Forelimb muscle (tissue), 1 donor: ENCODE measurements at regions not wholly inside any gene's neighbourhood (a gene's known extent, or its start where the extent isn't known, plus 50 kb on each side); places are given as distances from the start of the nearest gene placed in this dataset.
"Not testable (repeated sequence)": the region's sequence is repeated elsewhere in the genome, so short reads cannot be mapped to it uniquely, and the experiment has no call there.

Experiments used
- DNase-seq: peaks from one replicate; pipeline ENCODE4 v3.0.0-alpha.2; 2013; ENCODE audit warnings: low read depth

DNA sequence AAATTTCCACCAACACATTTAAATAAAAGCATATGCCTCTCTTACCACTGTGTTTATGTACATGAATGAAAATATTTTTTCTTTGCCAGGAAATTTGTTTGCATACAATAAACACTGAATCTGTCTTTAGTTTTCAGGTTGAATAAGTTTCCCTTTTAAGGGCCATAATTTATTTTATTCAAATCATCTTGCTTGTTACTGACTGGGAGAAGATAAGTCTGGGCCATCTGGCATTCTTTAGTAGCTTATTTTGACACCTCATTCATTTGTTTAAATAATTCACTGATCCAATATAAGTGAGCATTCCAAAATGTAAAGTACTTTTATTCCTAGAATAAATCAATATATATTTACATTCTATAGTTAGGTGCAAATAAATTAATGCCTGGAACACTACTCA, 1001.3 kb downstream of the PLOD2 start:
- no peak for DNase-seq

DNA sequence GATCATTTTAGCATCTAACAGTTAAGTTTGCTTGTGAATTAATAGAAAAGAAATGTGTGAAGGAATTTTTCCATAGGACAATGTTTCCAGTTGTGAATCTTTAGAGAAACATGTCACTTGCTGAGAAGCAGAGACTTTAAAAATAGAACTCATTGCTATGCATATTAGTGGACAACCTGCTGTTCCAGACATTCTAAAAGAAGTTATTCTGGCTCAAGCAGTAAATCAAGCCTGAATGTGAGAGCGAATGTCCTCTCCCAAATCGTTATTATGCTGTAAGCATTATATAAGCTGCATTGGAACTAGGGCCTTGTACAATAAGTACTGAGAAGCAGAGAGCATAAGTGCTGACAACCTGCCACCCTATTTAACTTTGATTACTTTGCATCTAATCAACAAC, 990.9 kb downstream of the PLOD2 start:
- no peak for DNase-seq

DNA sequence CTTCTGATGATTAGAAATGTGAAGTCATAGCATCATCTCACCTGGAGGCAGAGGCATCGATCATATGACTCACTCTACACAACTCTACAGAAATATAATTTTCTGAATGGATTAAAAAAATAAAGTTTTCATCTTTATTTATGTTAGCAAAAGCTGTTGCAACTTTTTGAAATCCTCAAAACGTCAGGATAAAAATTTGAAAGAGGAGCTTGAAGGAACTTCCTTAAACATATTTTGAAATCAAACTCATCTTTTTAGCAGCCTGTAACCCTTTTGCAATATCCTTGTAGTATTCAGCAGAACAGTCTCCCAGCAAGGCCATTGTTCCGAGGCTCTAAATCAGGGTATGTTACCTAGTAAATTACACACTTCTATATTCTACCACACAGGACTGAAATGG, 985.4 kb downstream of the PLOD2 start:
- DNase-seq: no peak

DNA sequence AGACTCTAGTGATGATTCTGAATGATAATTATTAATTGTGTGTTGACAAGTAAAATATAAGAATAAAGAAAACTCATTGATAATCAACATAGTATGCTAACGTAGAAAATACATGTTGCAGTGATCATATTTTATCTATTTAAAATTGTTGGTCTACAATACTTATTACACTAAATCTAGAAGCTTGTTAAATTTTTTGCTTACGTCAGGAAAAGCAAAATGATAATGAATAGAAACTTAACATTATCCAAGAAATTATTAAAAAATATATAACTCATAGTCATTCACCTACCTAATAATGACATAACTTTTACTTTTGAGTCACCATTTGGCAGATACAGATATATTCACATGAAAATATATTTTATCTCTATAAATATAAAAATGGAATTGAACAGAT, 984.1 kb downstream of the PLOD2 start:
- no peak for DNase-seq

DNA sequence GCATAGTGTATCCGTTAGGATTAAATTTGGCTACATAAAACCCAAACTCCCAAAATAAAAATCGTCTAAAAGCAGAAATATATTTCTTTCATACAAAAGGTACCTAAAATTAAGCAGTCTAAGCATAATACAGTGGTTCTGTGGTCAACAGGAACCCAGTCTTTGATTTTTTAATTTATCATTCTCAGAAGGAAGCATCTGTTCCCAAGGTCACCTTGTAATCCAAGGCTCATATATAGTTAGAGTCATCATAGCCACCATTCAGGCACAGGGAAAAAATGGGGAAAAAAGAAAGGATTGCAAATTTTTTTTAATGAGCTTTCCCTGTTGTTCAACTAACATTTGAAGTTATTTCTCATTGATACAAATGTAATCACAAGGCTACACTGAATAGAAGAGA, 983.2 kb downstream of the PLOD2 start:
- DNase-seq: no peak

DNA sequence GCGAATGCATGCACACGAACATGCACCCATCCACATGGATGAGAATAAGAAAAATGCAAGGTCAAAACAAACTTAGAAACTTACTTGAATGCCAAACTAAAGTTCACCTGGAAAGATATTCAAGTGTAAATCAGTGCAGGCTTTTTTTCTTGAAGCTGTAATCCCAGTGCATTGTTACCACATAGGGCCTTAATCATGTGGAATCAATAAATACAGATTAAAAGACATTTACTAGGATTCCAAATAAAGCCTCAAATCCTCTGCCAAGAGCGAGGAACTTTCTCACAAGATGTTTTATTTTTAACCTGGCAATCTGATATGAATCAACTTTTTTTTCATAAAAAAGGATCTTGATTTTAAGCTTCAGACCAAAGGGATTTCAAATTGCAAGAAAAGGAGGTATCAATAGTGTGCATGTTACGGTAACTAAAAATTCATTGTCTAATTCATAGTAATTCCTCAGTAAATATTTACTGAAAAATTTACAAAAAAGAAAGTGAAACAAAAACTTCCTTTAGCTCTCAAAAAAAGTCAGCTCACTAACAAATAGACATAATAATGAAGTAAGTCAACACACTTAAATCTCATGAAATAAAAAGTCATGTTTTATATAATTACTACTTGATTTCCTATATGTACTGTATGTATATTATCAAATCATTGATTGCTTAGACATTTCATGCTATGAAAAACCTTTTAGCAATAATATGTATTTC, 978.6 kb downstream of the PLOD2 start:
- DNase-seq: no peak

DNA sequence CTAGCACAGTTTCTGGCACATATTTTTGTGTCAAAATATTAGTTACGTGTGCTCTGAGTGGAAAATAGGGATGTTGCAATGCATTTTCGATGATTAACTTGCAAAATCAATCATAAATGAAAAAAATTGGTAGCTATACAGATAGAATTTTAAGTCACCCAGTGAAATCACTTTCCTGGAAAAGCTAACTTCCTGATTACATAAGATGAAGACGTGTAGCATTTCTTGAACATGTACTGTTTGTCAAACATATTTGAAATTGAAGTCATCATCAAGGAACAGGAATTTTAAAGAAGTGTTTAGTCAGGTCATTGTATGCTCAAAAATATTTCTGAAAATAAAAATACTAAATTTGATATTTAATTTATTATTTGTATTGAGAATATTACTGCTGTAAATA, 977.7 kb downstream of the PLOD2 start:
- DNase-seq: no peak

DNA sequence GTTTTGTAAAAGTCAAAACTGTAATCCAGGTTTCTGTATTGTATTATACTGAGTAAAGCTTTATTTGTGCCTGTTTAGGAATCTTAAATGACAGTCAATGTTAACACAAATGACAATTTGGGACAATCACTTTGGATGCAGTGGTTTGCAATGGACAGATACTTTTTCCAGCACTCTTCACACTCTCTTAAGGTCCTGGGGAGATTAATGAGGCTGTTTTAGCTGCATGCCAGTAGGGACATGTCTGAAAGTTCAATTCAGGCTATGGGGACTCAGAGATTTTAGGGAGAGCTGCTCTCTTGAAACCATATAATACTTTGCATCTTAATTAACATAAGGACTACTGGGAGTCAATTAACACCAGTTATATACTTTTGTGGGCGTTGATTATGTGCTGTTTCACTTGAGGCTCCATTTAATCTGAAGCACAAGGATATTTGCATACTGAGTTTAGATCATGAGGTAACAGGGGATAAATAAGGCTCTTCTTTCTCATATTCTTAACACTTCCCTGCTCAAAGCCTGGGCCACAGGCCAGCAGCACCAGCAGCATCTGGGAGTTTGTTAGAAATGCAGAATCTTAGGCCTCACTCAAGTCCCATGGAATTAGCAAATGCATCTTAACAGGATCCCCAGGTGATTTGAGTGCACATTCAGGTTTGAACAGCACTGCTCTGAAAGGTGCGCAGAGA, 972.8 kb downstream of the PLOD2 start:
- DNase-seq: no peak

DNA sequence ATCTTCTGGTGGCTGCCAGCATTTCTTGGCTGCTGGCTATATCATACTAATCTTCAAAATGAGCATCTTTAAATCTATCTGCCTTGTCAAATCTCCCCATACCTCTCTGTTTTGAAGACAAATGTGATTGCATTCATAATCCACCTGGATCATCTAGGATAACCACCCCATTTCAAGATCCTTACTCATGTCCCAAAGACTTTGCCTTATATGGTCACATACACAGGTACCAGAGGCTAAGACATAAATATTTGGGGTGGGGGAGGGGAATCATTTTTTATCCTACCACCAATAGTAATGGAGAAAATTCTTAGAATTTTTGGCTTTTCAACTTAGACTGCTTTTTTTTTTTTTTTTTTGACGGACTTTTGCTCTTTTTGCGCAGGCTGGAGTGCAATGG, 970.8 kb downstream of the PLOD2 start:
- no peak for DNase-seq

DNA sequence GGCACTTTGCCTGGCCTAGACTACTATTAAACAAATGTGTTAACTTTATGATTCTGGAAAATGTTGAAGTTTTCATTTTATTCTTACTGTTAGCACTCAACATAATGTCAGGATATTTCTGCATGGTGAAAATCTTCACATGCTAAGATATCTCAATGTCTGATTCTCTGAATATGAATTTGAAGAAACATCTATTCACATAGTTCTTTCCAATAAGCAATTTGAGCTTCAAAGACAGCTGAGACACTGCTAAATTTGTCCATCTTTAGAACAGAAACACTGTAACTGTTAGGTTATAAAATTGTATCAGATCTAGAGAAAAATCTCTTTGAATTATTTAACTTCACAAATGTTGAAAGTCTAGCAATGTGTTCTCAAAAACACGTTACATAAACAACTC, 970.2 kb downstream of the PLOD2 start:
- DNase-seq: no peak

DNA sequence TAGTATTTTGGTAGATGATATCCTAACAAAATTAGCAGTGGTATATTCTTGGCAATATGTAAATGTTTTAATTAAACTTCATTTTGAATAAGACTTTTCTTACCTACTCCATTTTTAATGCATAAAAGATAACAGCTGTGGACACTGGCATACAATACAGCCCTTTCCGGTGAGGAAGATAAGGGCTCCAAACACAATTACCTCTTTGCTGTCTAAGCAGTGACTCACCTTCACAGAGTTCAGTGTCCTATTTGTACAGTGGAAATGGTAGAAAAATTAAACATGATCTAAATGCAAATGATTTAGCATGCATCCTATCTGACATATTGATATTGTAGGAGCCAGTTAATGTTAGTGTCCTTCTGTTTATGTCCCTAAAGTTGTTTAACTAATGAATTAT, 969.4 kb downstream of the PLOD2 start:
- no peak for DNase-seq

DNA sequence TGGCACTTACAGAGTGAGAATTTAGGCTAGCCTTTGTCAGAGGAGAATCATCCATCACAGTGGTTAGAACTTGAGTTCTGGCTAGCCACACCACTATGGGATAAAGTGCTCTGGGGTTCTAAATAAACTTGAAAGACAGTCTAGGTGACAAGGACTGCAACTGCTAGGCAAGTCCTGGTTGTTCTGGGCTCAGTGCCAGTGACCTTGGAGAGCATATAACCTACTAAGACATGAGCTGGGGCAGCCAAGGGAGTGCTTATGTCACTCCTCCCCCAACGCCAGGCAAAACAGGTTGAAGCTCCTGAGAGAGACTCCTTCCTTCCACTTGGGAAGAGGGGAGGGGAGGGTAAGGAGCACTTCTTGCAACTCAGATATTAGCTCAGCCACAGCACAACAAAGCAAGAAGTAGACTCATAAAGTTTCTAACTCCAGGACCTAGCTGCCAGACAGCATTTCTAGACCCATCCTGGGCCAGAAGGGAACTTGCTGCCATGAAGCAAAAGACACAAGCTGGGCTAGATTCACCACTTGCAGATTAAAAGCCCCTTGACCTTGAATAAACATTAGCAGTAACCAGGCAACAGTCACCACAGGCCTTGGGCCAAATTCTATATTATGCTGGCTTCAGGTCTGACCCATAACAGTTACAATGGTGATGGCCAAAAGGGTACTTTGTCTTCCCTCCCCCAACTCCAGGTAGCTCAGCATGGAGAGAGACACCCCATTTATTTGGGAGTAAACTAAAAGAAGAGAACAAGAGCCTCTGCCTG, 963.7 kb downstream of the PLOD2 start:
- no peak for DNase-seq

DNA sequence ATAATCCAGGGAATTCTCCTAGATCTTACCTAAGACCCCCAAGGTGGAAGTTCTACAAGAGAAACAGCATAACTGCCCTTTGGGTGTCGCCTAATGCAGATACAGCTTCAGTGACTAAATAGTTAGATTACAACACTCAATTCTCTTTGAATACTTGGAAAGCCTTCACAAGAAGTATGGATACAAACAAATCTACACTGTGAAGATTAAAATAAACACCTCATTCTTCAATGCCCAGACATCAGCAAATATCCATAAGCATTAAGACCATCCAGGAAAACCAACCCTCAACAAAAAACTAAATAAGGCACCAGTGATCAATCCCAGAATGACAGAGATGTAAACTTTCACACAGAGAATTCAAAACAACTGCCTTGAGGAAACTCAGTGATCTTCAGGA, 963.2 kb downstream of the PLOD2 start:
- DNase-seq: no peak

DNA sequence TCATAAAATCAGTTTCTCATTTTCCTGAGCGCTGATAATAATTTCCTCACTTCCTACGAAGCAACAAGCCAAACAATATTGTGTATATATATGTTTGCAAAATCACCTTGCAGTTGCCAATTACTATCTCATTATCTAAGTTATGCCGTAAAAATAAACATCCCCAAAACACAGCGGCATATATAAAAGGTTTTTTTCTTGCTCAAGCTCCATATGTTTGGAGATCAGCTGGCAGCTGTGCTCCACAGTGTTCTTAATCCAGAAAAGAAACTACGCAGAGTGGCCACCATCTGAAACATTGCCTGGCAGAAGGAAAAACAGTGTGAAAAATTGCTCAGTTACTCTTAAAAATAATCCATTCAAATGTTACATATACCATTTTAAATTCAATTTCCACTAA, 951.4 kb downstream of the PLOD2 start:
- DNase-seq: no peak

DNA sequence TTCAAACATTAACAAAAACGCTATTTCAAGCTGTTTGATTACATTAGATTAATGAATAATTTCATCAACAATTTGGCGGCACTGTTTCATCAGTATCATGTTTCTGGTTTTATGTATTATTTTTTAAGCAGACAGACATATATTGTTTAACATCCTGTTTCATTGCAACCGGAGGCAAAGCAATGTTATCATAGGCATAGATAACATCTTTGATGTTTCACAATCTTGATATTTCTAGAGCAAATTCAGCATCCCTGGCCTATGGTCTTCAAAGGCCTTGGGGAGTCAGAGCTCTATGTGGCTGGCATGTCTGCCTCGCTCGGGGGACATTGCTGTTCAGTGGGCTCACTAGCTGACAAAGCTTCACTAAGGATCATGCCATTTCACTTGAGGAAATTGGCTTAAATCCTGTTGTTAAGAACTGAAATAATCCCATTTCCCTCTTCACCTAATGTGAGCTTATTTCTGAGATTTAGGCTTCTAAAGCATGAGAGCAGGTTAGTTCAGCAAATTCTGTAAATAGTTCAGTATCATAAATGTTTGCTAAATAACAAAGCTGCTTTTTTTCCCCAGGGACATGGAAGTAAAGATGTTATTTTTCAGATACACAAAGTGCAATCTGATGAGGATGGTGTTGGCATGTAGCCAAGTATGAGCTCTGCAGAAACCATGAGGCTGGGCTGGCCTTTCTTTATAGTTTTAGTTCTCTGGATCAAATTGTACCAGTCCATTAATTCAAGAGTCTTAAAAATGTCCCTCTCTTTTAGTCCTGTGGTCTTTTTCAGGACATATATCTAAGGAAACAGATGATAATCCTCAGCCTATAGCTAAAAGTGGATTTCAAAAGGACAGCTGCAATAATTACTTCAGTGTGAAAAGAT, 941.4 kb downstream of the PLOD2 start:
- DNase-seq: no peak

DNA sequence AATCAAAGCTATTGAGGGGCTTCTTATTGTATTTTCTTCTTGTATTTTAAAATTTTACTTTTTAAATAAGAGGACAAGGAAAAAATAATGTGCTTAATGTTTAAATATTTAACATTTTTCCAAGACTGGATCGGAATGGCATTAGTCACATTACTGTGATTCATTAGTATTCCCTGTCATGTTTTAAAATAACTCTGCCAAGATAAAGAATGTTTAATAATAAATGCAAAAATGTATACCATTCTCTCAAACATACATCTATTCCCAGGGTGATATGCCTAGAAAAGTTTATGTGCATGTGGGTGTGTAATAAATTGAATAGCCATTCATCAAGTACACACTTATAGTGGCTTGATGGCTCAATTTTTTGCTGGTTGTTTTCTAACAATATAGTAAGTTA, 936.1 kb downstream of the PLOD2 start:
- no peak for DNase-seq

DNA sequence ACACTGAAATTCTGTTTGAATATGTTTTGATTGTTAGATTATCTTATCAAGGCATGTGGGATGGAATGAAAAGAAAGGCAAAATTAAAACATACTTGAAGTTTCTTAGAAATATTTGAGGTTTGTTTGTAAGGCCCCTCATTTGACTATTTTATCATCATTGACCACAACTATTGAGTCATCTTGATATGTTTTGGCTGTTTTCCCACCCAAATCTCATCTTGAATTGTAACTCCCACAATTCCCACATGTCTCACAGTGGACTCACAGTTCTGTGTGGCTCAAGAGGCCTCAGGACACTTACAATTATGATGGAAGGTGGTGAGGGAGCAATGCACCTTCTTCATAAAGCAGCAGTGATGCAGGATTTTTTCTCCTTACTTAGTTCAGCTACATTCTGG, 917.1 kb downstream of the PLOD2 start:
- no peak for DNase-seq

DNA sequence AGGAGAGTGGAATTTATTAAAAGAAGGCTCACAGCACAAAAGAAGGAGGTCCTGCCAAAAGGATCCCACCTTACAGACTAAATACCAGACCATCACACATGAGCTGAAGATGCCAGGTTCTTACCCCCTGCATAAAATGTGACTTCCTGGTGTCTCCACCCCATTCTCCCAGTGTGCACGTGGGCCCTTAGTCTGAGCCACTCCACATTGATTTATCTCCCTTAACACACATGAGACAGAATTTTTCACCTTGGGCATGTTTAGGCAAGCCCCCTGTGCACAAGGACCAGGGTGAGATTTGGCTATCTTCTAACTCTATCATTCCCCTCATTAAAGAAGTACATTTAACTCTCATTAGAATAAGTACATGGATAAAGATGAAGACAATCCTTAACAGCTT, 916.7 kb downstream of the PLOD2 start:
- no peak for DNase-seq

DNA sequence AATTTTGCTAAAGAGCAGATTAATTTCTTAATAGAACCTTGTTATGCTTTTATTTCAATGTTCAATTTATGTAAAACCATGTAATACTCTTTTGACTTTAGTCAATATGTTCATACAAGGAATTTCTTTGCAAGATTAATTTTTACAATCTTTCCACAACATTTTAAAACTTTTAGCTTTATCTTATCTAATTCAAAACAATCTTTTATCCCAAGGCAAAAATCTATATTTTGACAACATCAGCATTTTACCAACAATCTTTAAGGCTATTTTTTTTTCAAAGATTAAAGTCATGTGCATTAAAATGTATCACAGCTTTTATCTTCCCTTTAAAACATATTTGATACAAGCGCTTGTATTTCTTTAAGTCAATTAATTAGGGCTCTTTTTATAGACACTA, 914.7 kb downstream of the PLOD2 start:
- DNase-seq: no peak

DNA sequence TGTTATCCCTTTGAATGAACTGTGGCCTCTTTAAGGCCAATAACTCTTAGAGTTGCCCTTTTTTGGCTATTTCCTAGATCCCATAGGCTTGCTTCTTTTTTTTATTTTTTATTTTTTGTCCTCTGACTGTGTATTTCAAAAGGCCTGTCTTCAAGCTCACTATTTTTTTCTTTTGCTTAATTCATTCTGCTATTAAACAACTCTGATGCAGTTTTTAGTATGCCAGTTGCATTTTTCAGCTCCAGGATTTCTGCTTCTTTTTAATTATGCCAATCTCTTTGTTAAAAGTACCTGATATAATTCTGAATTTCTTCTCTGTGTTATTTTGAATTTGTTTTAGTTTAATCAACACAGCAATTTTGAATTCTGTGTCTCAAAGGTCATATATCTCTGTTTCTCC, 912.1 kb downstream of the PLOD2 start:
- DNase-seq: no peak

DNA sequence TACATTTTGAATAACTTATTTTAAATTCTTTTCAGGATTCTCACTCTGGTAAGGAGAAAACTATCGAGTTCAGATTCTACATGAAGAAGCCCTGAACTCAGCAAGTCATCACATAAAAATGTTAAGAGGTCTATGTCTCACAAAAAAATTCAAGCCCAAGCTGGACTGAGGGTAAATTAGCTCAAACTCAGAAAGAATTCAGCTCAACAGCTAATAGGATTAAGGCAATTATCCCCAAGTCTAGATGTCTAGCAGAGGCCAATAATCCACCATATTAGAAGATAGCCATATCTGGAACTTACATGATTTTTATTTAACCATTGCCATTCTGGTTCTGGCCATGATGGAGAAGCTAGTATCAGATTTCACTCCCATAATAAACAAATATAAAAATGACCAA, 909.7 kb downstream of the PLOD2 start:
- DNase-seq: no peak

DNA sequence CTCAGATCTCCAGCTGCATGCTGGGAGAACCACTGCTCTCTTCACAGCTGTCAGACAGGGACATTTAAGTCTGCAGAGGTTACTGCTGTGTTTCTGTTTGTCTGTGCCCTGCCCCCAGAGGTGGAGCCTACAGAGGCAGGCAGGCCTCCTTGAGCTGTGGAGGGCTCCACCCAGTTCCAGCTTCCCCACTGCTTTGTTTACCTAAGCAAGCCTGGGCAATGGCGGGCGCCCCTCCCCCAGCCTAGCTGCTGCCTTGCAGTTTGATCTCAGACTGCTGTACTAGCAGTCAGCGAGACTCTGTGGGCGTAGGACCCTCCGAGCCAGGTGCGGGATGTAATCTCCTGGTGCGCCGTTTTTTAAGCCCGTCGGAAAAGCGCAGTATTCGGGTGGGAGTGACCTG, 903.0 kb downstream of the PLOD2 start:
- DNase-seq: not testable (repeated sequence)
